KG1 (cell line): ENCODE measurements at regions not wholly inside any gene's neighbourhood (a gene's known extent, or its start where the extent isn't known, plus 50 kb on each side); places are given as distances from the start of the nearest gene placed in this dataset.
A peak's percentile ranks its signal among the peaks of the same experiment; 100 is the strongest.
"Not testable (repeated sequence)": the region's sequence is repeated elsewhere in the genome, so short reads cannot be mapped to it uniquely, and the experiment has no call there.

Source experiments
- DNase-seq: peaks from one replicate; lab custom pipeline; 2025; lab: John Stamatoyannopoulos, UW

DNA sequence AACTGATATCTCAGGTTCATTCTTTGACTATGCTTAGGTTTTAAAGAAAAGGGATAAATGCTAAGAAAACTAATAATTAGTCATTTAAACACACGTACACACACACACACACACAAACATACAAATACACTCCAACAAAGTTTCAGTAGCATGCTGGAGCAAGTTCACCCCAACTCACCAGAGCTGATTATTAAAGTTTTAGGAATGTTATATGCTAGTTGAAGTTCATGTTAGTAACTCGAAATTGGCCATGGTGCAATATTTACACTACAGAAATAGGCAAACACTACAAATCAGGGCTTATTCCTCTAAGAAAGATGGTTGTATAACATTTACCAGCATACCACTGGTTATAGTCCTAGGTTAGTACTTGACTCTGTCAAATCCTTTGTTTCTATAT lies 384.0 kb upstream of the DIPK2B start:
- DNase-seq = no peak

GRCh38 chrX:45577361-45577760 lies 376.7 kb upstream of the DIPK2B start:
- no peak for DNase-seq

- DNase-seq = no peak
Measured at GRCh38 chrX:45571453-45571852, 370.8 kb upstream of the DIPK2B start.

- no peak for DNase-seq
Measured at GRCh38 chrX:45566456-45566855, 365.8 kb upstream of the DIPK2B start.

DNA sequence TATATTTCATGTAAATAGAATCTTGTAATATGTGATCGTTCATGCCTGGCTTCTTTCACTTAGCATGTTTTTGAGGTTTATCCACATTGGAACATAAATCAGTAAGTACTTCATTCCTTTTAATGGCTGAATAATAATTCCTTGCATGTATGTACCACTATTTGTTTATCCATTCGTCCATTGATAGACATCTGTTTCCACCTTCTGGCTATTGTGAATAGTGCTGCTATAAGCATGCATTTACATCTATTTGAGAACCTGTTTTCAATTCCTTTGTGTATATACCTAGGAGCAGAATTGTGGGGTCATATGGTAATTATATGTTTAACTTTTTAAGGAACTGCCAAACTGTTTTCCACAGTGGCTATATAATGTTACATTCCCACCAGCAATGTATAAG lies 356.7 kb upstream of the DIPK2B start:
- no peak for DNase-seq

GRCh38 chrX:45554736-45555135 lies 354.1 kb upstream of the DIPK2B start:
- no peak for DNase-seq

- no peak for DNase-seq
Measured at GRCh38 chrX:45553417-45553816, 352.7 kb upstream of the DIPK2B start.

DNA sequence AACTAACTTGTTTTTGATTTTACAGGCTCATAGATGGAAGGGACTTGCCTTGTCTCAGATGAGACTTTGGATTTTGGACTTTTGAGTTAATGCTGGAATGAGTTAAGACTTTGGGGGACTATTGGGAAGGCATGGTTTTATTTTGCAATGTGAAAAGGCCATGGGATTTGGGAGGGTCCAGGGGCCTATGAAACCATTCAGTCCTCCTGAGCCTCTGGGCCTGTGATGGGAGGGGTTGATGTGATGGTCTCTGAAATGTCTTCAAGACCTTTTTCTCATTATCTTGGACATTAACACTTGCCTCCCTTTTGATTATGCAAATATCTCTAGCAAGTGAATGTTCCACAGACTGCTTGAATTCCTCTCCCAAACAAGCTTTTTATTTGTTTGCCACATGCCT lies 346.0 kb upstream of the DIPK2B start:
- not testable (repeated sequence) for DNase-seq

DNA sequence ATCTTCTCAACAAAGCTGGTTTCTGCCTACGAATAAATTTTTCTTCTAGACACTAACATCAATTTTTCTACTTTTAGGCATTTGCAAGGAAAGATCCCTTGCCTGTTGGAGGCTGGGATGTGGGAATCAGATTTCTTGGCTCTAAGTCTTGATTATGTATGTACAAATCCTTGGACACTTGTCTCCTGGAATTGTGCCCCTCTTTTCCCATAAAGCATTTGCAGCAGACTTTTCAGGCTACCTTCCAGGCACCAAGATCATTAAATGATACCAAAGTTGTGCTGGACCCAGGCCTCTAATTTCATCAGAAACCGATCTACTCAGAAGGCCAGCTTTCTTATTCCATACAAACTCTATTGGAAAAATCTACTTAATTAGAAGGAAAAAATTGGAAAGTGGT lies 339.5 kb upstream of the DIPK2B start:
- DNase-seq = no peak

DNA sequence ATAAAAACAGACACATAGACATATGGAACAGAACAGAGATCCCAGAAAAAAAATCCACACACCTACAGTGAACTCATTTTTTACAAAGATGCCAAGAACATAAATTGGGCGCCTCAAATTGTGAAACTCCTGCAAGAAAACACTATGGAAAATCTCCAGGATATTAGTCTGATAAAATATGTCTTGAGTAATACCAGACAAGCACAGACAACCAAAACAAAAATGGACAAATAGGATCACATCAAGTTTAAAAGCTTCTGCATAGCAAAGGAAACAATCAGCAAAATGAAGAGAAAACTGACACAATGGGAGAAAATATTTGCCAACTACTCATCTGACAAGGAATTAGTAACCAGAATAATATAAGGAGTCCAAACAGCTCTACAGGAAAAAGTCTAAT lies 337.3 kb upstream of the DIPK2B start:
- no peak for DNase-seq

DNA sequence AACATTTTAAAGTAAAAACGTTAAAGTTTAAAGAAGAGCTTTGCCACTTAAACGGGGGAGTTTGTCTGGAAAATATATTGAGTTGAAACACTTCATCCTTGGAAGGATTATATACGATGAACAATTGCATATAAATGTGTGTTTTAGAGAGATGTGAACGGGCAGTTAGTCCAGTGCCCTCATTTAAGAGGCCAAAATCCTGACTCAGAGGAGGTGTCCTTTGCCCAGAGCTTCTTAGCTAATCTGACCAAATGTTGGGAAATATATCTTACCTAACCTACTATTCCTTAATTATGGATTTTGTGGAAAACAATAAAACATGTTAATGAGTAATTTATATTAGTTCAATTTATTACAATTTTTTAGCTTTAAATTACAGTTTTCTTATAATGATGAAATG lies 327.2 kb upstream of the DIPK2B start:
- DNase-seq = no peak

DNA sequence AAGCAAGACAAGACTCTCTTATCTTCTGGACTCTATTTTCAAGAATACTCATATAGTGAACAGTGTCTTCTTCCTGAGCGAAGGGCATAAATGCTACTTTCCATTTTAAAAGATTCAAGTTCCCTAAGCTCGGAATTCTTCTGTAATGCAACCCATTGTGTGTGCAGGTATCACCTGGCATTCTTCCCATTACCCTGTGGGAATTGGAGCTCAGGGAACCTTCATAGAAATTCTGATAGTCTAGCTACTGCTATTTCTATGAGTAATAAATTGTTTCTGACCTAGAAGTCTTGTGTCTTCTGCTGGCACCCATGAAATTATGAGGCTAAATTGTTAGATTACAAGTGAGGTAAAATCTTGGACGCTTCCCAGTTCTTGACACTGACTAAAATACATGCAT lies 324.1 kb upstream of the DIPK2B start:
- no peak for DNase-seq

GRCh38 chrX:45524296-45524695 lies 323.6 kb upstream of the DIPK2B start:
- no peak for DNase-seq

GRCh38 chrX:45518552-45518951 lies 317.9 kb upstream of the DIPK2B start:
- no peak for DNase-seq

DNA sequence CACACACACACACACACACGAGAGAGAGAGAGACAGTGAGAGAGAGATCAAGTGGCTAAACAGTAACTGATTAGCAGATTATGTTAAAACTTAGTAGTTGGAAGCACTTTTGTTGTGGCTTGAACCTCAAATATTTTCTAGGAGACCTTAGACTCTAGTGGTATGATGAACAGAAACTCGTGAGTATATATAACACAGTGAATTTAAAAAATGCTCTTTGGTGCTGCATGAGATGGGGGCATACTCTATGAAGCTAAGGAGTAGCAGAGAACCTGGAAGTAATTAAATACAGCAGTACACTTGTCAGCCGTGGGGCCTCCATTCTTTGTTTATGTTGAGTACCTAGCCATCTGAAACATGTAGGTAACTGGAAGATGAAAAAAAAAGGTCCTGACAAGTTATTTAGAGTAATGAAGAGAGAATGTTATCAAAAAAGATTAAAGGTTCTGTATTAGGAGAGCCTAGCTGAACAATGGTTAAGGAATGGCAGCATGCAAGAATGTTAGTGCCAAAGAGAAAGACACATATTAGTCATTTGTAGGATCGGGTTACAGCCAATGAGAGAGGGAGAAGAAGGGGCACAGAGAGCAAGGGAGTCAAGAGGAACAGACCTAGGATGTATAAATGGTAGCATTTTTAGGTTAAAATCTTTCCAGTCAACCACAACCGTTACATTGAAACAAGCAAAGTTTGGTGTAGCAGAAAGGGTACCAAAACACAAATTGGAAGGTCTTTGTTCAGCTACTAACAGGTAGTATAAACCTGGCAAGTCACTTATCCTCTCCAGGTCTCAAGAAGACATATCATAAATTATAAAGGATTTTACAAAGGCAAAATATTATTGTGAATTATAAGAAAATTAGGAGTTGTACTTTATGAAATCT lies 316.7 kb upstream of the DIPK2B start:
- no peak for DNase-seq

DNA sequence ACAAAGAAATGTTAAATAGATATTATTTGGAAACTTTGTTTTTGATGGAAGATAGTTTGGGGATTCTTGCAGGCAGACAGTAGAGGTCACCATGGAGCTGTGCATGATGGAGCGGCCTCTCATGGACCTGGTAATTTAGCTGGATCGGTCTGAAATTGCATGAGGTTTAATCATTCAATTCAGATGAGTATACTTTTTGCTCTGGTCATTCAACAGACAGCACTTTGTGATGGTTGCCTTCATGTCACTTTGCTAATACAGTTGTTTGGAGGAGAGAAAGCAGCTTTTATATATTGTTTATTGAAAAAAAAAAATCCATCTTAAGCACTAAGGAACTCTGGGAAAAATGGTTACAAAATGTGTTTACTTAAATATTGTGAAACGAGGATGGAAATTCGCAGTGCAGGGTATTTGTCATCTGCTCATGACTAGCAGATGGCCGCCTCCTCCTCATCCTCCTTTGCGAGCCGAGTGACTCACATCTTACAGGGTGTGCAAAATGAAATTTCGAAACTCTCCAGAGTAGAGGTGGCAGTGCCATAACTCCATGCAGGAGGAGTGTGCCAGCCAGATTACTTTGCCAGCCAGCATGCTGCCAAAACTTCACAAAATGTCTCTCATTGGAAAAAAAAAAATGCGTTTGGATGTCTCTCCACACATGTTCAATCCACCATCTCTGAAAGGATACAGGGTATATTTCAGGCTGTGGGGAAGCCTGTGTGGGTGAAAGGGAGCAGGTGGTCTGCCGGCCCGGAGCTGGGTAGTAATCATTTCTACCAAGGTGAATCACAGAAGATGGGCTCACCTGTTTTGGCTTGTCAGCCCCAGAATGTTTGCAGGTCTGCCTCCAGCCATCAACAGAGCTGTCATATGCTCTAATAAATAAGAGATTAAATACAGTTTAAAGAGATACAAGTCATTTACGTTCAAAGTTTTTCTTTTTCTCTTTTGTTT lies 314.9 kb upstream of the DIPK2B start:
- DNase-seq = peak; percentile 3

DNA sequence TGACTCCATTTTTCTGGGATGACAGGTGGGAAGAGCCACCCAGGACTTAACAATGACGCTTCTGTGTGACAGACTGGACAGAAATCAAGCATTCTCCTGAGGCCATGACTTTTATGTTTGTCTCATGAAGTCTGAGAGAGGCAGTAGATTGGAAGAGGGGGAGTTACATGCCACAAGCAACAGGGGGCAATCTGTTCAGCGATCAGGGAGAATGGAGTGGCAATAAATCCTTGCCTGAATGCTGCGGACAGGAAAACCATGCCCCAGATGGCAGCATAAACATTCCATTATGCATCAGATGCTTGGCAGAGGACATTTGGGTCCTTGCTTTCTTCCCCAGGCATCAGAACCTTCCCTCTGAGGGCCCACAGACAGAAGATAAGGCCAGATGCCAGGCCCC lies 312.4 kb upstream of the DIPK2B start:
- DNase-seq = no peak

- DNase-seq = no peak
Measured at GRCh38 chrX:45508454-45508853, 307.8 kb upstream of the DIPK2B start.

- no peak for DNase-seq
Measured at GRCh38 chrX:45506149-45506730, 305.6 kb upstream of the DIPK2B start.

GRCh38 chrX:45505214-45505613 lies 304.5 kb upstream of the DIPK2B start:
- DNase-seq = no peak

DNA sequence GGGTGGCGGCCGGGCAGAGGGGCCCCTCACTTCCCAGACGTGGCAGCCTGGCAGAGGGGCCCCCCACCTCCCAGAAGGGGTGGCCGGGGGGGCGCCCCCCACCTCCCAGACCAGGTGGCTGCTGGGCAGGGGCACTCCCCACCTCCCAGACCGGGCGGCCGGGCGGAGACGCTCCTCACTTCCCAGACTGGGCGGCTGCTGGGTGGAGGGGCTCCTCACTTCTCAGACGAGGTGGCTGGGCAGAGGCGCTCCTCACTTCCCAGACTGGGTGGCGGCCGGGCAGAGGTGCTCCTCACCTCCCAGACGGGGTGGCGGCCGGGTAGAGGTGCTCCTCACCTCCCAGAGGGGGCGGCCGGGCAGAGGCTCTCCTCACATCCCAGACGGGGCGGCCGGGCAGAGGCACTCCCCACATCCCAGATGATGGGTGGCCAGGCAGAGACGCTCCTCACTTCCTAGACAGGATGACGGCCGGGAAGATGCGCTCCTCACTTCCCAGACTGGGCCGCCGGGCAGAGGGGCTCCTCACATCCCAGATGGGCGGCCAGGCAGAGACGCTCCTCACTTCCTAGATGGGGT lies 303.2 kb upstream of the DIPK2B start:
- DNase-seq = not testable (repeated sequence)

DNA sequence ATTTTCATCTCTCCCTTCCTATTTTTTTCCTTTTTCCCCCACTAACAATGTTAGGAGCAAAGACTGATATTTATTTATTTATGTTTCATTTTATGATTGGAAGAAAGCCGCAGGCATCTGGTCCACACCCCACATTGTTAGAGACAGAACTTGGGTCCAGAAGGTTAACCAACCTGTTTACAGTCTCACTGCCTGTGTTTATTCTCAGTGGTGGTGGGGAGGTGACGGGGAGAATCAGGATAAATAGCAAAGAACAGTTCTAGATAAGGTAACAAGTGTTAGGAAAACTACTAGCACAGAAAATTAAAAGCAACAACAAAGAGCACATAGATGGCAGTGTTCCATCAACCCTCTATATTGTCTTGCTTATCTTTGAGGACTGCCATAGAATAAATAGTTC lies 301.7 kb upstream of the DIPK2B start:
- DNase-seq = no peak
